Hepatocyte (in vitro differentiated cells): ENCODE measurements at regions not wholly inside any gene's neighbourhood (a gene's known extent, or its start where the extent isn't known, plus 50 kb on each side); places are given as distances from the start of the nearest gene placed in this dataset.

Source experiments
- CTCF ChIP-seq: fragments of 200-600 bp; sonication (generic); IDR thresholded peaks from 2 replicates; pipeline ENCODE4 v1.5.1; 2016; ENCODE audit warnings: antibody characterized with exemption, mild to moderate bottlenecking; ENCODE audit not compliant: poor library complexity
- EZH2 ChIP-seq: fragments of 200-600 bp; sonication (generic); IDR thresholded peaks from 2 replicates; pipeline ENCODE4 v1.6.1; 2016; ENCODE audit warnings: antibody characterized with exemption, mild to moderate bottlenecking, borderline replicate concordance
- EZH2phosphoT487 ChIP-seq: fragments of 200-600 bp; sonication (generic); IDR thresholded peaks from one replicate; pipeline ENCODE4 v1.6.1; 2018; ENCODE audit warnings: antibody characterized with exemption, mild to moderate bottlenecking, low read depth, moderate library complexity; ENCODE audit not compliant: unreplicated experiment, severe bottlenecking

- TF ChIP-seq EZH2 = no peak
- TF ChIP-seq CTCF = no peak
- no peak for TF ChIP-seq EZH2phosphoT487
These were observed 87.1 kb downstream of the ZNF486 start for GRCh38 chr19:20254121-20254520.
